Limb (tissue), 2 donors: ENCODE measurements at regions not wholly inside any gene's neighbourhood (a gene's known extent, or its start where the extent isn't known, plus 50 kb on each side); places are given as distances from the start of the nearest gene placed in this dataset.
"Not testable (repeated sequence)": the region's sequence is repeated elsewhere in the genome, so short reads cannot be mapped to it uniquely, and the experiment has no call there.

Experiments used
- DNase-seq, 2 donors: peaks; one replicate each; pipeline ENCODE4 v3.0.0-alpha.2; 2016; ENCODE audit errors: extremely low spot score in 2 of 2

DNA sequence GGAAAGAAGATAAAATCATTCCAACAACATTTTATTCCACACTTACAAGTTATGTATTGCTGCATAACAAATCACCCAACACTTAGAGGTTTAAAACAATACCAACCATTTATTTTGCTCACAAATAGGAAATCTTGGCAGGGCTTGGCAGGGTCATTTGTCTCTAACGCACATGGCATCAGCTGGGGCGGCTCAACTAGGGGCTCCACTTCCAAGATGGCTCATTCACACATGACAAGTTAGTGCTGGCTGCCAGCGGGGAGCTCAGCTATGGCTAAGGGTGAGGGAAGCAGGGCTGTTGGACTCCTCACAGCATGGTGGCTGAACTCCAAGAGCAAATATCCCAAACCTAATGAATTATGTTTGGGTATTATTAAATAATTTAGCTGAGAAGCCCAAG, 377.0 kb downstream of the ZNF674 start:
- peak in 1 of 2 donors; percentile 1 for DNase-seq

- DNase-seq: no peak
These were observed 379.4 kb downstream of the ZNF674 start for GRCh38 chrX:46165866-46166265.

DNA sequence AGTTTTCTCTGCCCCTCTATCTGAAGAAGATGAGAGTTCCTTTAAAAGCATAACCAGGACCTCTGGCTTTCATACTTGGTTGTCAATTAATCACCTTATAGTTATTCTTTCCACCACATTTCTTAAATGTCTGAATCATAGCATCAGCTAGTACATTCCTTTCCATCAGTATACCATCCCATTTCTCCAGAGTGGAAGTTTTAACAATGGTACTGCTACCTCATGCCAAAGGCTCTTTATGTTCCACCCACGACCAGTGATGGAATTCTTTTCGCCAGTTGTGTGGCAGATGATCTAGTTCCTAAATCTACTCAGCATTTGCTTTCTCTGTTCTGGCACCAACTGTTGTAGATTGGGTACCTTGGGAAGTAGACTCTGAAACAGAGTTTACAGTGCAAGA, 379.8 kb downstream of the ZNF674 start:
- no peak for DNase-seq

DNA sequence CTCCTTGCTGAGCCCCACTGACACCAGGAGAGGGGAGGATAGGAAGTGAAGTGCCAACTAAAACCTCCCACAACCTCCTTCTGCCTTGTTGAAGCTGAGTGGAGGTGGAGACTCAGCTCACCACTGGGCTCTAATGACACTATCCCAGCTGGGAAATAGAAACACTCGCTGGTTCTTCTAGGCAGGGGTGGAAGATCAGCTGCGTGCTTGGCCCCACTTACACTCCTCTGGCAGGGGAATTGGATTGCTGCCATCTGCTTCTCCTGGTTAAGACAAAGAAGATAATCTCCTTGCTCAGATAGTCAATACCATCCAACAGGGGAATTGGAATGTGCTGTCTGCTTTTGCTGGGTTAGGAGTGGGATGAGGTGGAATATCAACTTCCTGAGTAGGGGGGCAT, 392.5 kb downstream of the ZNF674 start:
- DNase-seq: no peak

DNA sequence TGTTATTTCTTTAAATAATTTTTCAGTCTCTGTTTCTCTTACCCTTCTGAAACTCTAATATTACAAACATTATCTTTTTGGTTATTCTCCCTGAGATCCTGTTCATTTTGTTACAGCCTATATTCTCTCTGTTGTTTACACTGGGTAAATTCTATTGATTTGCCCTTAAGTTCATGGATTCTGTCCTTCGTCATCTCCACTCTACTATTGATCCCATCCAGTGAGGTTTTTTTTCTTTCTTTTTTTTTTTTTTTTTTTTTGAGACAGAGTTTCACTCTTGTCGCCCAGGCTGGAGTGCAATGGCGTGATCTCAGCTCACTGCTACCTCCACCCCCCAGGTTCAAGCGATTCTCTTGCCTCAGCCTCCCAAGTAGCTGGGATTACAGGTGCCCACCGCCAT, 393.9 kb downstream of the ZNF674 start:
- not testable (repeated sequence) for DNase-seq

DNA sequence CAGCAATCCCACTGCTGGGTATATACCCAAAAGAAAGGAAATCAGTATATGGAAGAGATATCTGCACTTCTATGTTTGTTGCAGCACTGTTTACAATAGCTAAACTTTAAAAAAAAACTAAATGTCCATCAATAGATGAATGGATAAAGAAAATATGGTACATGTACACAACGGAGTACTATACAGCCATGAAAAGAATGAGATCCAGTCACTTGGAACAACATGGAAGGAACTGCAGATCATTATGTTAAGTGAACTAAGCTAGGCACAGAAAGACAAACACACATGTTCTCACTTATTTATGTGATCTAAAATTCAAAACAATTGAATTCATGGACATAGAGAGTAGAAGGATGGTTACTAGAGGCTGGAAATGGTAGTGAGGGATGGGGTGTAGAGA, 400.7 kb downstream of the ZNF674 start:
- no peak for DNase-seq

DNA sequence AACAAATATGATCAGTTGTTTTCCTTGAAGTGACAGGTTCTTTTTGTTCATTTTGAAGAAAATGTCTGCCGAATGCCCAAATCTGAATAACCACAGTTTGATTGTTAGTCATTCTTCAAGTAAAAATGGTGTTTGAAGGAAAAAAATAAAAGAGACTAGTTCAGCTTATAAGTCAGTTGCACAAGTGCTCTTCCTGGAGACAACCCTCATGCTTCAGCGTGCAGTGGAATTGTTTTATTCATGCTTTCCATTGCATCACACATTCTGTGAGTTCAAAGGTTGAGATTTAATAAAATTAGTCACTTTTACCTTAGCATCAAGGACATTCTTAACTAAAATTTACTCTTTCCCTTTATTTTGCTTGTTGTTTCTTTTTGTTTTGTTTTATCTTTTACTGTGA, 404.9 kb downstream of the ZNF674 start:
- no peak for DNase-seq

- no peak for DNase-seq
These were observed 415.0 kb downstream of the ZNF674 start for GRCh38 chrX:46130247-46130646.

DNA sequence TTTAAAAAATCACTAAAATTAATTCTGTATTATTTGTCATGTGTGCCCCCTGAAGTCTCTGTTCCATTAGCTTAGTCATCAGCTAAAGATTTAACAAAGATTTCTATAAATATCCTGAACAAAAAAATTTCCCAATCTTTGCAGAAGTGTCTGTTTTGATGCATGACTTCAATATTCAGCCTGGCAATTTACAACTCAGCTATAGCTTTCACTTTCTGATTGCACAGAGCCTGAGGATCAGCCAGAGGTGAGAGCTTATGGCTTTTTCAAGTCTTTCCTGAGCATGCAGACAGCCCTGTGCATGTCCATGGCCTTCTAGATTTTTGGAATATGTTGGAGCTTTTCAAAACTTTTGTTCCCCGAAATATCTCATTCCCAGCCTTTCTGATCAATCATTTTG, 420.1 kb downstream of the ZNF674 start:
- no peak for DNase-seq

DNA sequence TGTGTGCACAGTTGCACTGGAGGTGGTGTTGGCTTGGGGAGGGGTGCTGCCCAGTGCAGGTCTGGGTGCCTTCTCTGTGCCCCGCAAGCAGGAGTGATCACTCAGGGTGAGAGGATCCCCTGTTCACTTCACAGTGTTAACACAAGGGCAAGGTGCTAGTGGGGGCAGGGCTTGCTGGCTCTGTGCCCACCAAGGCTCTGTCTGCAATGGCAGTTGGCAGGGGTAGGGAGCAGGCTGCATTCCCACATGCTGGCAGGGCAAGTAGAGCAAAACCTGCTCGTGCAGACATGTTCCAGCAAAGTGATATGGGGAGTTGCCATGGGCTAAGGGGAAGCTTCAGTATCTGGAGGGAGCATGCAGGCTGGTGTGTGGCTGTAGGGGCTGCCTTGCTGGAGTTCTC, 428.0 kb downstream of the ZNF674 start:
- DNase-seq: no peak

- DNase-seq: not testable (repeated sequence)
These were observed 457.9 kb downstream of the ZNF674 start for GRCh38 chrX:46087310-46087709.

DNA sequence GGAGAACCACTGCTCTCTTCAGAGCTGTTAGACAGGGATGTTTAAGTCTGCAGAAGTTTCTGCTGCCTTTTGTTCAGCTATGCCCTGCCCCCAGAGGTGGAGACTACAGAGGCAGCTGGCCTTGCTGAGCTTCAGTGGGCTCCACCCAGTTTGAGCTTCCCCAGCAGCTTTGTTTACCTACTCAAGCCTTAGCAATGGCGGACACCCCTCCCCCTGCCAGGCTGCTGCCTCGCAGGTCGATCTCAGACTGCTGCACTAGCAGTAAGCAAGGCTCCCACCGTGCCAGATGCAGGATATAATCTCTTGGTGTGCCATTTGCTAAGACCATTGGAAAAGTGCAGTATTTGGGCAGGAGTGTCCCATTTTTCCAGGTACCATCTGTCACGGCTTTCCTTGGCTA, 465.1 kb downstream of the ZNF674 start:
- not testable (repeated sequence) for DNase-seq

DNA sequence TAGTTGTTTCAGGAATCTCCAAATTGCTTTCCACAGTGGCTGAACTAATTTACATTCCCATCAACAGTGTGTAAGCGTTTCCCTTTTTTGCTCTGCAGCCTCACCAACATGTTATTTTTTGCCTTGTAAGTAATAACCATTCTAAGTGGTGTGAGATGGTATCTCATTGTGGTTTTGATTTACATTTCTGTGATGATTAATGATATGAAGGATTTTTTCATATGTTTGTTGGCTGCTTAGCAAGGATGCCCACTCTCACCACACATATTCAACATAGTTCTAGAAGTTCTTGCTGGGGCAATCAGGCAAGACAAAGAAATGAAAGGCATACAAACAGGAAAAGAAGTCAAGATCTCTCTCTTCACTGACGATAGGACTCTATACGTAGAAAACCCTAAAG, 472.4 kb downstream of the ZNF674 start:
- DNase-seq: no peak

DNA sequence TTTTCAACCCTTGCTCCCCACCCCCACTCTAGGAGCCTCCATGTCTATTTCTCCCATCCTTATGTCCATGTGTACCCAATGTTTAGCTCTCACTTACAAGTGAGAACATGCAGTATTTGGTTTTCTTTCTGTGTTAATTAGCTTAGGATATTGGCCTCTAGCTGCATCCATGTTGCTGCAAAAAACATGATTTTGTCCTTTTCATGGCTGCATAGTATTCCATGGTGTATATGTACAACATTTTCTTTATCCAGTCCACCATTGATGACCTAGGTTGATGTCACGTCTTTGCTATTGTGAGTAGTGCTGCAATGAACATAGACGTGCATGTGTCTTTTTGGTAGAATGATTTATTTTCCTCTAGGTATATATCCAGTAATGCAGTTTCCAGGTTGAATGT, 472.8 kb downstream of the ZNF674 start:
- DNase-seq: no peak

DNA sequence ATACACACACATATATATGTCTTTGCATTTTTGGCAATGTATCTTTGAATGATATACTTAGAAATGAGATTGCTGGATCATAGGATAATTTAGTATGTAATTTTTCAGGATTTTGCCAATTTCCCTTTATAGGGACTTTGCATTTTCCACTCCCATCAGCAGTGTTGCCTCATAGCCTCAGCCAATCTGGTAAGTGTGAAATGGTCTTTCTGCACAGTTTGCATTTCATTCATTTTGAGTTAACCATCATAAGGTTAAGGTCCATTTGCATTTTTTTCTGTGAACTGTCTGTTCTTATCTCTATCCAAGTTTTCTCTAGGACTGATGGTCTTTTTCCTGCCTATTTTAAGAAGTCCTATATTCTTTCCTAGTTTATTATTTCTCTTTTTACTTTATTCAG, 474.8 kb downstream of the ZNF674 start:
- DNase-seq: no peak

DNA sequence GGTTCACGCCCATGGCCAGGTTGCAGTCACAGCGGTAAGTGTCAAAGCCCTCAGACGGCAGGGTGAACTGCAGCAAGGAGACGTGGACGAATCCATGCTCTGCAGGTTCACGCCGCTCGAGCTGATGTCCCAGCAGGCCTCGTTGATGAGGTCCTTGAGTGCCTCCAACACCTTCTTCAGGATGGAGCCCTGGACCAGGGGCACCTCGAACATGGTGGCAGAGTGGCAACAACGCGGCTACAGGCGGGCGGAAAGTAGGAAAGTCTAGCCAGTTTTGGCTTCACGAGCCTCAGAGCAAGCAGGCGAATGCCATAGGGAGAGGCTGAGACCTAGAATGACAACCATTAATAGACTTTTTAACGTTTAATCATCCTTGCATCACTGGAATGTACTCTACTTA, 485.9 kb downstream of the ZNF674 start:
- no peak for DNase-seq

GRCh38 chrX:46044486-46044885, 500.7 kb downstream of the ZNF674 start:
- no peak for DNase-seq

GRCh38 chrX:46040001-46040400, 505.2 kb downstream of the ZNF674 start:
- DNase-seq: no peak

DNA sequence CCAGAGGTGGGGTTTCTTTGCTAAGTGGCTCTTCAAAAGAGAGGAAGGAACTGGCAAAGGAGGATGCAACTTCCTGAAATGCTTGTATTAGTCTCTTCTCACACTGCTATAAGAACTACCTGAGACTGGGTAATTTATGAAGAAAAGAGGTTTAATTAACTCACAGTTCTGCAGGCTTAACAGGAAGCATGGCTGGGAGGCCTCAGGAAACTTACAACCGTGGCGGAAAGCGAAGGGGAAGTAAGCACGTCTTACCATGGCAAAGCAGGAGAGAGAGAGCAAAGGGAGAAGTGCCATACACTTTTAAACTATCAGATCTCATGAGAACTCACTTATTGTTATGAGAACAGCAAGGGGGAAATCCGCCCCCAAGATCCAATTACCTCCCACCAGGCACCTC, 505.7 kb downstream of the ZNF674 start:
- DNase-seq: no peak

GRCh38 chrX:46036508-46036907, 508.7 kb downstream of the ZNF674 start:
- no peak for DNase-seq

- DNase-seq: no peak
These were observed 510.4 kb downstream of the ZNF674 start for GRCh38 chrX:46034868-46035267.

DNA sequence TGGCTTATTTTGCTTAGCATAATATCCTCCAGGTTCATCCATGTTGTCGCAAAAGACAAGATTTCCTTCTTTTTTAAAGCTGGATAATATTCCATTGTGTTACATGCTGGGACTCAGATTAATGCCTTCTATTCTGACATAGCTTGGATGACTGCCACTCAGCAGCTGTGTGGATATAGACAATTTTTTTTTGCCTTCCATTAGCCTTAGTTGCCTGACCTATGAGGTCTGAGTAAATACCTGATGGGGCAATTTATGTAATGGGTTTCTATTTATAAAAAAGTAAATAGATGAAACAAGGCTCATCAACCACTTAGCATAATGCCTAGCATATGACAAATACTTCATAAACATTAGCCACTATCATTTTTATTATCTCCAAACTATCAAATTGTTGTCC, 515.4 kb downstream of the ZNF674 start:
- no peak for DNase-seq

DNA sequence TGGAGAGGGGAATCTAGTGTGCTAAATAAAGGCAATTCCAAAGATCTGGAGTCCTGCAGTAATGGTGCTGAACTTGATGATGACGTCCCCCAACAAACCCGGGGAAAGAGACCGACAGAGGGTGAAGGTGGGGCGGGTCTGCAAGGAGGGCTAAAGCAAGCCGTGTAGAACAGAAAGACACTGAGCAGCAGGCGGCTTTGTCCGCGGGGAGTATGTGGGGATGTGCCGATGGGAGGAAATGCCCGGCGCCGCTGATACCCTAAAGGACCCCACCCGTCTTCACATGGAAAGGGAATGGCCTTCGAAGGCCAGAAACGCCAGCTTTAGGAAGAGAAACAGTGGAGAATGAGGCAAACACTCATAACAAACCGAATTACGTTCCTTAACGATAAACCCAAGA, 528.9 kb downstream of the ZNF674 start:
- DNase-seq: no peak

- no peak for DNase-seq
These were observed 529.6 kb downstream of the ZNF674 start for GRCh38 chrX:46015653-46016052.
